AG04449 (cell line): ENCODE measurements at regions not wholly inside any gene's neighbourhood (a gene's known extent, or its start where the extent isn't known, plus 50 kb on each side); places are given as distances from the start of the nearest gene placed in this dataset.

ENCODE experiments used
- CTCF ChIA-PET: fragments of 350-600 bp; formaldehyde crosslinking; extraction: SDS; loops from one replicate; lab custom pipeline; 2021; ENCODE audit warnings: antibody characterized with exemption; lab: Yijun Ruan, JAX
- POLR2A ChIA-PET: fragments of 400-600, 350-600 bp; formaldehyde crosslinking; extraction: SDS; loops from one replicate; lab custom pipeline; 2020; ENCODE audit warnings: antibody characterized with exemption, inconsistent platforms; lab: Yijun Ruan, JAX
- DNase-seq: peaks from one replicate; pipeline ENCODE4 v3.0.0-alpha.2; 2010; ENCODE audit warnings: low read depth, low spot score
- H3K4me3 ChIP-seq: 2 replicates; pipeline ENCODE4 v1.5.1; 2011; ENCODE audit warnings: low read depth, mild to moderate bottlenecking, control low read depth, low read length
- CTCF ChIP-seq: IDR thresholded peaks from one replicate; pipeline ENCODE4 v1.5.1; 2011; ENCODE audit warnings: mild to moderate bottlenecking, moderate library complexity, low read length, control low read depth, inconsistent platforms; ENCODE audit not compliant: insufficient read depth; ENCODE audit errors: missing control alignments

GRCh38 chr4:41323179-41323578, 66.5 kb downstream of the UCHL1 start:
- no peak overlapping the region for H3K4me3 ChIP-seq
- no peak for DNase-seq
- CTCF ChIA-PET: no interaction called here
- POLR2A ChIA-PET: no interaction called here
- TF ChIP-seq CTCF: no peak

- POLR2A ChIA-PET: no interaction called here
- CTCF ChIA-PET: no interaction called here
- TF ChIP-seq CTCF: no peak
- no peak overlapping the region for H3K4me3 ChIP-seq
- DNase-seq: no peak
These were observed 67.0 kb downstream of the UCHL1 start for GRCh38 chr4:41323706-41324105.

GRCh38 chr4:41324861-41325260, 68.1 kb downstream of the UCHL1 start:
- H3K4me3 ChIP-seq: no peak overlapping the region
- no peak for DNase-seq
- ChIA-PET POLR2A (no interaction called here), CTCF (interaction anchor here (1.2 kb wide), 1 partner anchor 337 kb away, joined by 3 read pairs; no protein-coding TSS in a partner anchor)
- TF ChIP-seq CTCF: no peak

- no peak for TF ChIP-seq CTCF
- DNase-seq: no peak
- CTCF ChIA-PET: interaction anchor here (1.2 kb wide), 1 partner anchor 336 kb away, joined by 3 read pairs; no protein-coding TSS in a partner anchor
- no peak overlapping the region for H3K4me3 ChIP-seq
- POLR2A ChIA-PET: no interaction called here
These were observed 69.2 kb downstream of the UCHL1 start for GRCh38 chr4:41325901-41326300.

GRCh38 chr4:41326776-41327175, 70.0 kb downstream of the UCHL1 start:
- POLR2A ChIA-PET: no interaction called here
- CTCF ChIA-PET: no interaction called here
- no peak for DNase-seq

GRCh38 chr4:41327770-41328169, 71.0 kb downstream of the UCHL1 start:
- H3K4me3 ChIP-seq: no peak overlapping the region
- no peak for DNase-seq
- CTCF ChIA-PET: no interaction called here
- POLR2A ChIA-PET: no interaction called here
- no peak for TF ChIP-seq CTCF

More at GRCh38 chr4:41326776-41327175, 70.0 kb downstream of the UCHL1 start:
- no peak overlapping the region for H3K4me3 ChIP-seq
- no peak for TF ChIP-seq CTCF
